Fibroblast of villous mesenchyme (primary cell): ENCODE measurements at regions not wholly inside any gene's neighbourhood (a gene's known extent, or its start where the extent isn't known, plus 50 kb on each side); places are given as distances from the start of the nearest gene placed in this dataset.

ENCODE experiments used
- DNase-seq: peaks from one replicate; pipeline ENCODE4 v3.0.0-alpha.2; 2010; ENCODE audit warnings: low read depth
- H3K4me3 ChIP-seq: 2 replicates; pipeline ENCODE4 v1.5.1; 2011; ENCODE audit warnings: low read depth, mild to moderate bottlenecking, low read length
- CTCF ChIP-seq: IDR thresholded peaks from 2 replicates; pipeline ENCODE4 v1.5.1; 2012; ENCODE audit warnings: low read depth, mild to moderate bottlenecking, low read length; ENCODE audit not compliant: insufficient read depth

- no peak overlapping the region for H3K4me3 ChIP-seq
- TF ChIP-seq CTCF, result no peak
- DNase-seq, result no peak
Measured at GRCh38 chr12:77237896-77238295, 172.5 kb upstream of the E2F7 start.

- no peak overlapping the region for H3K4me3 ChIP-seq
- TF ChIP-seq CTCF, result no peak
- DNase-seq, result no peak
Measured at GRCh38 chr12:77236066-77236465, 170.7 kb upstream of the E2F7 start.

- no peak overlapping the region for H3K4me3 ChIP-seq
- no peak for TF ChIP-seq CTCF
- peak; percentile 37 for DNase-seq
Measured at GRCh38 chr12:77232045-77232444, 166.7 kb upstream of the E2F7 start.

GRCh38 chr12:77231501-77231918 is 166.1 kb upstream of the E2F7 start:
- no peak for TF ChIP-seq CTCF
- H3K4me3 ChIP-seq, result no peak overlapping the region
- peak; percentile 30 for DNase-seq

GRCh38 chr12:77229640-77230442 is 164.5 kb upstream of the E2F7 start:
- no peak for TF ChIP-seq CTCF
- DNase-seq, result peak; percentile 5
- no peak overlapping the region for H3K4me3 ChIP-seq

GRCh38 chr12:77228376-77228775 is 163.0 kb upstream of the E2F7 start:
- no peak overlapping the region for H3K4me3 ChIP-seq
- no peak for DNase-seq
- no peak for TF ChIP-seq CTCF

- TF ChIP-seq CTCF, result no peak
Measured at GRCh38 chr12:77226368-77226767, 161.0 kb upstream of the E2F7 start.

More at GRCh38 chr12:77226368-77226767, 161.0 kb upstream of the E2F7 start:
- H3K4me3 ChIP-seq, result no peak overlapping the region
- DNase-seq, result no peak
